Cardiac fibroblast (primary cell): ENCODE measurements at regions not wholly inside any gene's neighbourhood (a gene's known extent, or its start where the extent isn't known, plus 50 kb on each side); places are given as distances from the start of the nearest gene placed in this dataset.

Experiments
- DNase-seq, 2 donors: peaks; one replicate each; pipeline versions ENCODE4 v3.0.0 to v3.0.0-alpha.2; 2010; ENCODE audit warnings: low read depth in 2 of 2
- H3K4me3 ChIP-seq, 2 donors: replicated peaks in 1 of 2; 1 replicate in 1 of 2; 2 replicates in 1 of 2; pipeline ENCODE4 v1.5.1; 2011; ENCODE audit warnings: low read depth in 2 of 2, low read length in 2 of 2, mild to moderate bottlenecking in 2 of 2, moderate library complexity in 1 of 2
- TF ChIP-seq, protein P1 (sequence below): IDR thresholded peaks from one replicate; pipeline ENCODE4 v1.5.1; 2011; ENCODE audit warnings: low read depth, mild to moderate bottlenecking, low read length, inconsistent platforms

DNA sequence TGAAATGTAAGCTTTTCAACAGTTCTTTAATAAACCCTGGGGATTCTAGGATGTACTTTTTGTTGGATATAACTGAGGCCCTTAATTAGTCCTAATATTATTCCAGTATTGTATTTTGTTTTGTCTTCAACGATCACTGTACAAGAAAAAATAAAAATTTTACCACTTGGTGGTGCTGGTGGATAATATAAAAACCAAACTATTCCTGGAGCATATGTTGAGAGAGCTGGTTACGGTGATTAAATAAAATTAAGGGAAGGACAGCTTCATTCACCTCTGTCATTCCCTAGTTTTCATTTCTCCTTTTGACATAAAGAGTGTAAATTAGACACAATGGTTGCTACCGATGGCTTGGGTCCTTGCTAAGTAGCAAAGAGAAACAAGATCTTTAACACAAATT is 598.6 kb upstream of the PCDH20 start:
- DNase-seq, result peak; percentile 1
- TF ChIP-seq, protein P1, sequence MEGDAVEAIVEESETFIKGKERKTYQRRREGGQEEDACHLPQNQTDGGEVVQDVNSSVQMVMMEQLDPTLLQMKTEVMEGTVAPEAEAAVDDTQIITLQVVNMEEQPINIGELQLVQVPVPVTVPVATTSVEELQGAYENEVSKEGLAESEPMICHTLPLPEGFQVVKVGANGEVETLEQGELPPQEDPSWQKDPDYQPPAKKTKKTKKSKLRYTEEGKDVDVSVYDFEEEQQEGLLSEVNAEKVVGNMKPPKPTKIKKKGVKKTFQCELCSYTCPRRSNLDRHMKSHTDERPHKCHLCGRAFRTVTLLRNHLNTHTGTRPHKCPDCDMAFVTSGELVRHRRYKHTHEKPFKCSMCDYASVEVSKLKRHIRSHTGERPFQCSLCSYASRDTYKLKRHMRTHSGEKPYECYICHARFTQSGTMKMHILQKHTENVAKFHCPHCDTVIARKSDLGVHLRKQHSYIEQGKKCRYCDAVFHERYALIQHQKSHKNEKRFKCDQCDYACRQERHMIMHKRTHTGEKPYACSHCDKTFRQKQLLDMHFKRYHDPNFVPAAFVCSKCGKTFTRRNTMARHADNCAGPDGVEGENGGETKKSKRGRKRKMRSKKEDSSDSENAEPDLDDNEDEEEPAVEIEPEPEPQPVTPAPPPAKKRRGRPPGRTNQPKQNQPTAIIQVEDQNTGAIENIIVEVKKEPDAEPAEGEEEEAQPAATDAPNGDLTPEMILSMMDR, result no peak
- no peak overlapping the region for H3K4me3 ChIP-seq

DNA sequence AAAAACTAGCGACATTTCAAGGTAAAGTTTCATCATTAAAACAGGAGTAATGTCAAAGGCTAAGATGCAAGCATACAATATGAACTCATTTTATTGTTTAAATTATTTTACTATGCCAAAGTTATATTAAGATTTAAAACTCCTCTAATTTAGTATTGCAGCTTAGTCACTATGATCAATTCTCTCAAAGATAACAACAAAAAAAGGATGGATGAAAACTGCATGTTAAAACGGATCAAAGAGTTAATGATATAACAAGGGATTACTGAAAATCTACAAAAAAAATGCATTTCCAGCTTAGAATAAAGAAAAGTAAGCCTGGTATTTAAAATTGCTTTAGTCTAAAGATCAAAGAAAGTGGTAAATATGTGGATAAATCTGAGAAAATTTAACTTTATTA is 587.8 kb upstream of the PCDH20 start:
- TF ChIP-seq, protein P1, result no peak
- no peak for DNase-seq
- H3K4me3 ChIP-seq, result no peak overlapping the region

DNA sequence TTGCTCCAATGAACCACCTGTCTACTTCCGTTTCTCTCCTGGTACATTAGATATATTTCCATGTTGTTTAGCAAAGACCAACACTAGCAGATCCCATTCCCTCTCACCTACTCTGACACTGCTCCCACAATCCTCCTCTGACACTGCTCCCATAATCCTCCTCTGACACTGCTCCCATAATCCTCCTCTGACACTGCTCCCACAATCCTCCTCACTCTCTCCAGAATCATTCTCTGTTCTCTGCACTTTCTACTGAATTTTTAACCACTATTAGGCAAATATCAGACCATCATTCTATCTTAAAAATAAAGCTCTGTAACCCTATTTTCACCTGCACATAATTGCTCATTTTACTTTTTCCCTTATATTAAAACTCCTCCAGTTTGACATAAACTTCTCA is 578.5 kb upstream of the PCDH20 start:
- no peak for DNase-seq
- no peak overlapping the region for H3K4me3 ChIP-seq
- TF ChIP-seq, protein P1, result no peak

DNA sequence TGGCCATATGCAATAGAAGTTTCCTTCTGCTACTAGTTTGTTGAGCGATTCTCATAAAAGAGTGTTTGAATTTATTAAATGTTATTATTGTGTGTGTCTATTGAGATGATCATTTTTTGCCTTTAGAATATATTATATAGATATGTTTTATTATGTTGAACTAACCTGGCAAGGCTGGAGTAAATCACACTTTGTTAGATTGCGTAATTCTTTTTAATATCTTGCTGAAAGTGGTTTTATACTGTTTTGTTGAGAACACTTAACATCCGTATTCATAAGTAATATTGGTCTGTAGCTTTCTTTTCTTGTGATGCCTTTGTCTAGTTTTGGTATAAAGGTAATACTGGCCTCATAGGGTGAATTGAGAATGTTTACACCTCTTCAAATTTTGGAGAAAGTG is 574.3 kb upstream of the PCDH20 start:
- DNase-seq, result no peak
- TF ChIP-seq, protein P1, result no peak
- H3K4me3 ChIP-seq, result no peak overlapping the region

DNA sequence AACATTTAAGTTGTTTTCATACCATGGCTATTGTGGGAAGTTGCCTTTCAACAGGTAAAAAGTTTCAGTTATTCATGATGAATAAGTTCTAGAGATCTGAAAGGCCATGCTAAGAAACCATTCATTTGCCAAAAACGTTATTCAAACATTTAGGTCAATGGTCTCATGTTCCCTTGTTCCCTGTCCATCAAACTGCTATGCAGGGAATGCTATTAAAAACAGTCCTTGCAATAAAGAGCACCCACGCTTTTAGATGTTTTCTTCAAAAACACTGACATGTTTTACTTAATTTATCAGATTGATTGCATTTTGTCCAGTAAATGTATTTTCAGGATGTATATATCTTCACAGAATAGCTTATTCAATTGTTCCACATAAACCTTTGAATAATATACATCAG is 573.2 kb upstream of the PCDH20 start:
- TF ChIP-seq, protein P1, result no peak
- H3K4me3 ChIP-seq, result no peak overlapping the region
- no peak for DNase-seq

DNA sequence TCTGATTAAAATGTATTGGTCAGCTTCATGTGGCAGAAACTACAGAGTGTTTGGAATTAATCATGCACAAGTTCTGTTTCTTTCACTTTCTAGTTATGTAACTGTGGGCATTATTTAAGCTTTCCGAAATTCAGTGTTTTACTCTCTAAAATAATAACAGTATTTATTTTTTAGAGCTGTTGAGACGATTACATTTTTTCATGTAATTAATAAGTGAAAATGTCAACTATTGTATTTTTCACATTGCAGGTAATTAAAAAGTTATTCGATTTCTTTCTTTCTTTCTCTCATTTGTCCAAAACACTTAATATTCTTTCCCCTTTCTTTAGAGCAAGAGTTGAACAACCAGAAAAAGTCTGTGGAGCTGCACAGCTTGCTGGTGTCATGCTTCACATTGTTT is 559.4 kb upstream of the PCDH20 start:
- TF ChIP-seq, protein P1, result no peak
- no peak for DNase-seq

DNA sequence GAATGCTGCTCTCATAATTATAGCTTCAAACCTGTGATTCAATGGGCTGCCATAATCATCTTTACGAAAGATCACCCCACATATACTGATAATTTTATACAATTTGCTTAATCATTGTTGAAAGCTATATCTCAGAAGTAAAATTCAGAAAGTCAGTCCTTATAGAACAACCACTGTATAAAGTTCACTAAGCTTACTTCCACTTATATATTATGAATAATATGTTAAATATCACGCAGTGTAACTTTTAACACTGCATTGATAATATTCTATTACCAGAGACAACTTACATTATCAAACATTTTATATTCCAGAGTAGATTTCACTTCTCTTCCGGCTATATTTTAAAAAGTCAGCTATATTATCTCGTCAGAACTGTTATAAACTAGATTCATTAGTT is 550.1 kb upstream of the PCDH20 start:
- H3K4me3 ChIP-seq, result no peak overlapping the region
- TF ChIP-seq, protein P1, result no peak
- DNase-seq, result no peak

More for the DNA sequence above, 559.4 kb upstream of the PCDH20 start:
- no peak overlapping the region for H3K4me3 ChIP-seq
